ENCODE measurements at regions not wholly inside any gene's neighbourhood (a gene's known extent, or its start where the extent isn't known, plus 50 kb on each side); places are given as distances from the start of the nearest gene placed in this dataset.

DNA sequence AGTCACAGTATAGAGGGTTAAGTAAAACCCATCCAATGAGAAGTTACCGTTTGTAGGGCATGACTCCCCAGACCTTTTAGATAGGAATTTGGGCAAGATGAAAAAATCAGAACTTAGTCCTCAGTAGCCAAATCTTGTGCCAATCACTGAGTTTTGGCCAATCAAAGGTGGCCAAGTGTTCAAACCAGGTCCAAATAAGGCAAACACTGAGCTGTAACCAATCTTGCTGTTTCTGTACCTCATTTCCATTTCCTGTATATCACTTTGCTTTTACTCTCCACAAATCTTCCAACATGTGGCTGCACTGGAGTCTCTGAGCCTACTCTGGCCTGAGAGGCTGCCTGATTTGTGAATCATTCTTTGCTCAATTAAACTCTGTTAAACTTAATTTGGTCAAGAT is 81.8 kb upstream of the GPR6 start:
- H3K27ac ChIP-seq, result no peak overlapping the region
- no peak overlapping the region for H3K4me3 ChIP-seq
- FAIRE-seq, result no peak
- no peaks in the 10 kb centered on the region for H3K36me3 ChIP-seq
- no peak for ATAC-seq
- DNase-seq, result no peak
- 54 to 76% methylated on average over 1 of the region's 1 CpG for WGBS, 2 donors
- TF ChIP-seq, protein P1, sequence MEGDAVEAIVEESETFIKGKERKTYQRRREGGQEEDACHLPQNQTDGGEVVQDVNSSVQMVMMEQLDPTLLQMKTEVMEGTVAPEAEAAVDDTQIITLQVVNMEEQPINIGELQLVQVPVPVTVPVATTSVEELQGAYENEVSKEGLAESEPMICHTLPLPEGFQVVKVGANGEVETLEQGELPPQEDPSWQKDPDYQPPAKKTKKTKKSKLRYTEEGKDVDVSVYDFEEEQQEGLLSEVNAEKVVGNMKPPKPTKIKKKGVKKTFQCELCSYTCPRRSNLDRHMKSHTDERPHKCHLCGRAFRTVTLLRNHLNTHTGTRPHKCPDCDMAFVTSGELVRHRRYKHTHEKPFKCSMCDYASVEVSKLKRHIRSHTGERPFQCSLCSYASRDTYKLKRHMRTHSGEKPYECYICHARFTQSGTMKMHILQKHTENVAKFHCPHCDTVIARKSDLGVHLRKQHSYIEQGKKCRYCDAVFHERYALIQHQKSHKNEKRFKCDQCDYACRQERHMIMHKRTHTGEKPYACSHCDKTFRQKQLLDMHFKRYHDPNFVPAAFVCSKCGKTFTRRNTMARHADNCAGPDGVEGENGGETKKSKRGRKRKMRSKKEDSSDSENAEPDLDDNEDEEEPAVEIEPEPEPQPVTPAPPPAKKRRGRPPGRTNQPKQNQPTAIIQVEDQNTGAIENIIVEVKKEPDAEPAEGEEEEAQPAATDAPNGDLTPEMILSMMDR (IDR thresholded peaks at IDR 0.05), result no peak
- H3K9me3 ChIP-seq, result no peaks in the 10 kb centered on the region
- no peaks in the 10 kb centered on the region for H3K27me3 ChIP-seq
- peaks cover 0 to 8% (median 3%) of the 10 kb centered on the region in 3 donors for H3K4me1 ChIP-seq
- intact Hi-C loops (cut with DNase I), result loop anchor here in 1 of 3 donors (10.0 kb wide), 1 partner anchor 138 kb away; no protein-coding TSS in a partner anchor

DNA sequence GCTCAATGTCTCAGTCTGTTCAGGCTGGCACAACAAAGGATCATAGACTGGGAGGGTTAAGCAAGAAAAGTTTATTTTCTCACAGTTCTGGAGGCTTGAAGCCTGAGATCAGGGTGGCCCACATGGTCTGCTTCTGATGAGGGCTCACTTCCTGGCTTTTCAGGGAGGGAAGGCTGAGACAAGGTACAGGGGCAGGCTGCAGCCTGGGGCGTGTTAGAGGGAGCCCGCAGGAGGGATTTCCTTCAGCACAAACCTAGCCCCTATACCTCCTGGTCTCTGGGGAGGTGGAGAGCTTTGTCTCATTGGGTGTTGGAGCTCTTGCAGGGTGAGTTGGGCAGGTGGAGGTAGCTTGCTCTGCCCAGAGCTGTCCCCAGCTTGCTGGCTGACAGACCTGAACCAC is 81.1 kb upstream of the GPR6 start:
- intact Hi-C loops (cut with DNase I), result loop anchor here in 1 of 3 donors (10.0 kb wide), 1 partner anchor 138 kb away; no protein-coding TSS in a partner anchor
- no peak for DNase-seq
- no peaks in the 10 kb centered on the region for H3K27me3 ChIP-seq
- ATAC-seq, result no peak
- no peaks in the 10 kb centered on the region for H3K36me3 ChIP-seq
- FAIRE-seq, result no peak
- H3K27ac ChIP-seq, result no peak overlapping the region
- peaks cover 0 to 8% (median 3%) of the 10 kb centered on the region in 3 donors for H3K4me1 ChIP-seq
- no peak overlapping the region for H3K4me3 ChIP-seq
- TF ChIP-seq, protein P1 (IDR thresholded peaks at IDR 0.05), result no peak
- WGBS, 2 donors, result 83 to 94% methylated on average over 2 of the region's 2 CpGs
- no peaks in the 10 kb centered on the region for H3K9me3 ChIP-seq

DNA sequence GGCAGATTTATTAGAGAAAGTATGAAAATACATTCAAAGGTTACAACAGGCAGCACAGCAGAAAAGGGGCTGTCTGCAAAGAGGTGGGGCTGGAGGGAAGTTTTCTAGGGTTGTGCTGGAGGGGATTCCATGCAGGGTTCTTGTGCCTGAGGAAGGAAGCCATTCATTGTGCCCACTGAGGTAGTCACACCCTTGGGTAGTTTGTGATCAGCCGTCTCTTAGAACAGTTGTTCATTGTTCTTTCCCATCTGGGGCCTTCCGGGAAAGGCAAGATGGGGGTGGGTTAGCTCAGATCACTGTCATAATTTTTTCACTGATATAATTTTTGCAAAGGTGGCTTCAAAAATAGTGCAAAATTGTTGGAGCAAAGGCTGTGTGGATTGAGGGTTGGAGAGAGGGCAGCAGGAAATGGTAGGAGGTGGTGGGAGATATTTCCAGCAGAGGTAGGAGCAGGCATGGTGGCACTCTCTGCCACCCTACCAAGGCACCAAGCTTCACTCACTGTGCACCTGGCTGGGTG is 80.5 kb upstream of the GPR6 start:
- H3K27me3 ChIP-seq, result no peaks in the 10 kb centered on the region
- no peak for ATAC-seq
- WGBS, 2 donors, result 72 to 82% methylated on average over 2 of the region's 2 CpGs
- TF ChIP-seq, protein P1 (IDR thresholded peaks at IDR 0.05), result no peak
- H3K36me3 ChIP-seq, result no peaks in the 10 kb centered on the region
- no peaks in the 10 kb centered on the region for H3K9me3 ChIP-seq
- H3K4me3 ChIP-seq, result no peak overlapping the region
- no peak for DNase-seq
- FAIRE-seq, result no peak
- peaks cover 0 to 5% (median 3%) of the 10 kb centered on the region in 3 donors for H3K4me1 ChIP-seq
- intact Hi-C loops (cut with DNase I), result loop anchor here in 1 of 3 donors (10.0 kb wide), 1 partner anchor 137 kb away; no protein-coding TSS in a partner anchor
- no peak overlapping the region for H3K27ac ChIP-seq

DNA sequence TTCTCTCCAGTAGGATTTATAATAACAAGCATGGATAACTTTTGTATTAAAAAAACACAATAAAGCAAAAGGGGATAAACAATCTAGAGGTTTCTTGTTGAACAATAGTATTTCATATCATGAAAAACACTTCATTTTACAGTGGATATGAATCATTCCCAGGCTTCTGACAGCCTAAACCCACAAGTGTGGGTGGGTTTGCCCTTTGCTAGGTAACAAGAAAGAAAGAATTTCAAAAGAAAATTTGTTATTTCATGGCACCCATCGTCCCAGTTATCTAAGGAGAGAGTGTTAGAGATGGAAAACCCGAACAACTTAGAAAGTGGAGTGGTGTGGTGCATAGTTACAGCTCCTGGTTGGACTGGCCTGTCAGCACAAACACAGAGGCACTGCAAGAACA is 76.1 kb upstream of the GPR6 start:
- no peak for FAIRE-seq
- H3K9me3 ChIP-seq, result no peaks in the 10 kb centered on the region

DNA sequence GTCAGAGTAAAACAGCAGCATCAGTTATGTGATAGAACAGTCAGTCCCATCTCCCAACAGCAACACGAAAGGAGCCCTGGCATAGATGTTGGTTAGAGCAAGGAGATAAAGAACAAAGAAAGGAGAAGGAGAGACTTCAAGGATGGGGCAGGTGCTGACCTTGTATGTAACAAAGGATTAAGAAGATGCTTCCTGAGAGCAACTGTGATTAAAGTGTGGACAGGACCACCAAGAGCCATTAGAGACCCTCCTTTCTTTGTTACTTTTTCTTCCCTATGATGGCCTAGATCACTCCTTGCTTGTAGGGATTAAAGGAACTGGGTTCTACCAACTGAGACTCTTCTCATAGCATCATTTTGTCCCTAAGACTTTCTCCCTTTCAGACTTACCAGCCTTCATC is 75.2 kb upstream of the GPR6 start:
- no peak for ATAC-seq
- H3K27ac ChIP-seq, result no peak overlapping the region
- DNase-seq, result no peak
- intact Hi-C loops (cut with DNase I), result no loop called here
- FAIRE-seq, result no peak
- 45 to 52% methylated on average over 1 of the region's 1 CpG for WGBS, 2 donors
- TF ChIP-seq, protein P1 (IDR thresholded peaks at IDR 0.05), result no peak
- H3K4me1 ChIP-seq, result no peaks in the 10 kb centered on the region
- no peak overlapping the region for H3K4me3 ChIP-seq
- H3K9me3 ChIP-seq, result no peaks in the 10 kb centered on the region
- H3K27me3 ChIP-seq, result peaks cover 0 to 2% (median 0%) of the 10 kb centered on the region in 4 donors
- no peaks in the 10 kb centered on the region for H3K36me3 ChIP-seq

More for the DNA sequence above, 76.1 kb upstream of the GPR6 start:
- TF ChIP-seq, protein P1 (IDR thresholded peaks at IDR 0.05), result no peak
- Histone ChIP-seq H3K36me3 (no peaks in the 10 kb centered on the region), H3K27ac (no peak overlapping the region), H3K27me3 (peaks cover 0 to 2% (median 0%) of the 10 kb centered on the region in 4 donors), H3K4me3 (no peak overlapping the region), H3K4me1 (no peaks in the 10 kb centered on the region)
- 57 to 63% methylated on average over 2 of the region's 2 CpGs for WGBS, 2 donors
- DNase-seq, result no peak
- intact Hi-C loops (cut with DNase I), result no loop called here
- no peak for ATAC-seq

Data from pancreas (tissue), 10 donors.